HK-2 (cell line): ENCODE measurements at regions not wholly inside any gene's neighbourhood (a gene's known extent, or its start where the extent isn't known, plus 50 kb on each side); places are given as distances from the start of the nearest gene placed in this dataset.

Experiments used
- DNase-seq: peaks from one replicate; pipeline ENCODE4 v3.0.0-alpha.2; 2018; ENCODE audit not compliant: unreplicated experiment

GRCh38 chr15:81596159-81596865 is 222.3 kb upstream of the TMC3 start:
- no peak for DNase-seq

- no peak for DNase-seq
These were observed 221.7 kb upstream of the TMC3 start for GRCh38 chr15:81595752-81596151.

- DNase-seq = no peak
These were observed 215.7 kb upstream of the TMC3 start for GRCh38 chr15:81589671-81590070.

GRCh38 chr15:81575436-81576123 is 201.6 kb upstream of the TMC3 start:
- no peak for DNase-seq

GRCh38 chr15:81573098-81573746 is 199.2 kb upstream of the TMC3 start:
- DNase-seq = no peak

GRCh38 chr15:81572190-81572589 is 198.2 kb upstream of the TMC3 start:
- no peak for DNase-seq

- no peak for DNase-seq
These were observed 195.5 kb upstream of the TMC3 start for GRCh38 chr15:81569286-81570080.

- DNase-seq = no peak
These were observed 193.9 kb upstream of the TMC3 start for GRCh38 chr15:81567924-81568323.

- DNase-seq = no peak
These were observed 189.0 kb upstream of the TMC3 start for GRCh38 chr15:81562986-81563385.

- DNase-seq = no peak
These were observed 186.4 kb upstream of the TMC3 start for GRCh38 chr15:81560405-81560804.

- DNase-seq = no peak
These were observed 184.0 kb upstream of the TMC3 start for GRCh38 chr15:81558056-81558455.

- no peak for DNase-seq
These were observed 181.3 kb upstream of the TMC3 start for GRCh38 chr15:81555346-81555745.

- DNase-seq = no peak
These were observed 174.5 kb upstream of the TMC3 start for GRCh38 chr15:81548365-81549130.

GRCh38 chr15:81547521-81548132 is 173.6 kb upstream of the TMC3 start:
- DNase-seq = no peak

GRCh38 chr15:81544385-81544784 is 170.4 kb upstream of the TMC3 start:
- DNase-seq = no peak

GRCh38 chr15:81540909-81541308 is 166.9 kb upstream of the TMC3 start:
- DNase-seq = no peak

- no peak for DNase-seq
These were observed 162.3 kb upstream of the TMC3 start for GRCh38 chr15:81536356-81536755.

GRCh38 chr15:81534124-81534523 is 160.1 kb upstream of the TMC3 start:
- DNase-seq = no peak

- DNase-seq = no peak
These were observed 158.0 kb upstream of the TMC3 start for GRCh38 chr15:81532001-81532400.

- DNase-seq = no peak
These were observed 157.1 kb upstream of the TMC3 start for GRCh38 chr15:81531109-81531592.

- no peak for DNase-seq
These were observed 156.3 kb upstream of the TMC3 start for GRCh38 chr15:81530271-81530691.
